NB4 (cell line): ENCODE measurements at regions not wholly inside any gene's neighbourhood (a gene's known extent, or its start where the extent isn't known, plus 50 kb on each side); places are given as distances from the start of the nearest gene placed in this dataset.

Experiments used
- MYC ChIP-seq: IDR thresholded peaks from 2 replicates; pipeline ENCODE4 v1.6.1; 2011; ENCODE audit warnings: low read depth, low read length
- POLR2A ChIP-seq: IDR thresholded peaks from 2 replicates; pipeline ENCODE4 v1.6.1; 2011; ENCODE audit warnings: mild to moderate bottlenecking; ENCODE audit not compliant: insufficient read length; ENCODE audit errors: extremely low read depth
- TF ChIP-seq, protein P1 (sequence below): IDR thresholded peaks from one replicate; pipeline ENCODE4 v1.5.1; 2012; ENCODE audit warnings: low read depth, low read length
- TF ChIP-seq, protein P2 (sequence below): IDR thresholded peaks from 2 replicates; pipeline ENCODE4 v1.6.1; 2011; ENCODE audit warnings: low read depth, low read length

DNA sequence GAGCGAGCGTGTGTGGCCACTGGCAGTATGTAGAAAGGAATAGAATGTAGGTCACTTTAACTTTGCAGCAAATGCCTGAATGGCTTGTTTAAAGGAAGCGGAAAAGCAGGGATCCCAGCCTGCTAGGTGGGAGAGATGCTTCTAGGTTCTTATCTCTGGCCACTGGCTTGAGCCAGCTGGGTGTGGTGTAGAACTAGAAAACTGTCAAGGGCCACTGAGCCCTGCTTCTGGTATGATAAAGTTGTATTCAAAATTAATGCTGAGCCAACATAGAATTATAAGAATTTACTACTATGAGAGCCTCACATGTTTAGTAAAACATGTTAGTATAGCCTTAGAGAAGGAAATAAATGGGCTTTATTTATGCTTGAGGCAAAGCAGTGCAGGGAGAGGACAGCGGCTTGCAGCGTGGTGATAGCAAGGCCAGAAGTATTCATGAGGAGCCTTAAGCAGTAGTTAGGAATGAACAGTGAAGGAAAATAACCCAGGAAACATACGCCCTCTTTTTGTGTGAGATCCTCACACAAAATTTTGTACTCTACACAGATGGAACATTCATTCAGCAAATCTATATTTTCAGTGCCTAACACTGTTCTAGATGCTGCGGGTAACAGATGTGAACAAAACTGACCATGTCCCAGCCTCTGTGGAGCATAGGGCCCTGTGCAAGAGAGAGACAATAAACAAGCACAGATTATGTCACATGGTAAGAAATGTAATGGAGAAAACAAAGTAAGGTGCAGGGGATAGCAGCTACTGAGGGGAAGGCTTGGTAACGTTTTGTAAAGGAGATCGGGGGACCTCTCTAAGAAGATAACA, 863.2 kb downstream of the DIAPH3 start:
- TF ChIP-seq, protein P1, sequence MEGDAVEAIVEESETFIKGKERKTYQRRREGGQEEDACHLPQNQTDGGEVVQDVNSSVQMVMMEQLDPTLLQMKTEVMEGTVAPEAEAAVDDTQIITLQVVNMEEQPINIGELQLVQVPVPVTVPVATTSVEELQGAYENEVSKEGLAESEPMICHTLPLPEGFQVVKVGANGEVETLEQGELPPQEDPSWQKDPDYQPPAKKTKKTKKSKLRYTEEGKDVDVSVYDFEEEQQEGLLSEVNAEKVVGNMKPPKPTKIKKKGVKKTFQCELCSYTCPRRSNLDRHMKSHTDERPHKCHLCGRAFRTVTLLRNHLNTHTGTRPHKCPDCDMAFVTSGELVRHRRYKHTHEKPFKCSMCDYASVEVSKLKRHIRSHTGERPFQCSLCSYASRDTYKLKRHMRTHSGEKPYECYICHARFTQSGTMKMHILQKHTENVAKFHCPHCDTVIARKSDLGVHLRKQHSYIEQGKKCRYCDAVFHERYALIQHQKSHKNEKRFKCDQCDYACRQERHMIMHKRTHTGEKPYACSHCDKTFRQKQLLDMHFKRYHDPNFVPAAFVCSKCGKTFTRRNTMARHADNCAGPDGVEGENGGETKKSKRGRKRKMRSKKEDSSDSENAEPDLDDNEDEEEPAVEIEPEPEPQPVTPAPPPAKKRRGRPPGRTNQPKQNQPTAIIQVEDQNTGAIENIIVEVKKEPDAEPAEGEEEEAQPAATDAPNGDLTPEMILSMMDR, result no peak
- TF ChIP-seq POLR2A (no peak), MYC (no peak)
- TF ChIP-seq, protein P2, sequence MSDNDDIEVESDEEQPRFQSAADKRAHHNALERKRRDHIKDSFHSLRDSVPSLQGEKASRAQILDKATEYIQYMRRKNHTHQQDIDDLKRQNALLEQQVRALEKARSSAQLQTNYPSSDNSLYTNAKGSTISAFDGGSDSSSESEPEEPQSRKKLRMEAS, result no peak
